ENCODE measurements at regions not wholly inside any gene's neighbourhood (a gene's known extent, or its start where the extent isn't known, plus 50 kb on each side); places are given as distances from the start of the nearest gene placed in this dataset.

DNA sequence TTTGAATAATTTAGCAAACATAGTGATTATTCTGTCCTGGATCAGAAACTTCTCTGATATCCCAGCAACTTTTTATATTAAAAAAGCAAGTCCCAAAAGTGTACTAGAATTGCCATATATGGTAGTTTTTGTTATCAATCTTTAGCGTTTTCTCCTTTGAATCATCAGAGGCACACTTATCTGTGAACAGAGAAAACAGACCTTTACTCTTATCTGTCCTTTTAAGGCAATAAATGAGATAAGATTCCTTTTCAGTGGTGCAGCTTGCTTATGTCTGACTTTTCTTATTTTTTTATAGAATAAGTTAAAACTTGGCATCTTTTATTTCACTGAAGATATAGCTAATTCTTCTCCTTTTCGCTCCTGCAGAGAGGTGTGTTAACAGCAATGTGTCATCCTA is 458.1 kb upstream of the PCDH10 start:
- WGBS (ENCODE audit: extremely low coverage, insufficient read length, low lambda C conversion rate), result no CpG with 5 or more reads among the region's 2 CpGs
- H2AK5ac ChIP-seq (ENCODE audit: insufficient read length, low read length), result no peak overlapping the region
- no peak overlapping the region for H3K56ac ChIP-seq (ENCODE audit: insufficient read length, low read depth, low read length)
- H2BK15ac ChIP-seq (ENCODE audit: low read depth, low read length), result no peak overlapping the region
- H3K4ac ChIP-seq (ENCODE audit: low read depth, low read length), result no peak overlapping the region
- no peak overlapping the region for H2BK20ac ChIP-seq (ENCODE audit: low read depth, low read length, poor library complexity, severe bottlenecking)
- no peaks in the 10 kb centered on the region for H3K79me1 ChIP-seq (ENCODE audit: insufficient read depth, low read depth, low read length, poor library complexity, severe bottlenecking)
- H3K23me2 ChIP-seq (ENCODE audit: insufficient read length, low read depth, low read length, poor library complexity, severe bottlenecking), result no peaks in the 10 kb centered on the region
- no peak overlapping the region for H3T11ph ChIP-seq (ENCODE audit: low read length)
- H4K20me1 ChIP-seq (ENCODE audit: control insufficient read depth, insufficient read depth, insufficient read length), result no peaks in the 10 kb centered on the region
- no peak overlapping the region for H3K23ac ChIP-seq (ENCODE audit: insufficient read length, low read depth, low read length)
- no peak overlapping the region for H4K91ac ChIP-seq (ENCODE audit: insufficient read length, low read depth, low read length)
- no peak overlapping the region for H3K27ac Mint-ChIP-seq
- TF ChIP-seq, protein P1, sequence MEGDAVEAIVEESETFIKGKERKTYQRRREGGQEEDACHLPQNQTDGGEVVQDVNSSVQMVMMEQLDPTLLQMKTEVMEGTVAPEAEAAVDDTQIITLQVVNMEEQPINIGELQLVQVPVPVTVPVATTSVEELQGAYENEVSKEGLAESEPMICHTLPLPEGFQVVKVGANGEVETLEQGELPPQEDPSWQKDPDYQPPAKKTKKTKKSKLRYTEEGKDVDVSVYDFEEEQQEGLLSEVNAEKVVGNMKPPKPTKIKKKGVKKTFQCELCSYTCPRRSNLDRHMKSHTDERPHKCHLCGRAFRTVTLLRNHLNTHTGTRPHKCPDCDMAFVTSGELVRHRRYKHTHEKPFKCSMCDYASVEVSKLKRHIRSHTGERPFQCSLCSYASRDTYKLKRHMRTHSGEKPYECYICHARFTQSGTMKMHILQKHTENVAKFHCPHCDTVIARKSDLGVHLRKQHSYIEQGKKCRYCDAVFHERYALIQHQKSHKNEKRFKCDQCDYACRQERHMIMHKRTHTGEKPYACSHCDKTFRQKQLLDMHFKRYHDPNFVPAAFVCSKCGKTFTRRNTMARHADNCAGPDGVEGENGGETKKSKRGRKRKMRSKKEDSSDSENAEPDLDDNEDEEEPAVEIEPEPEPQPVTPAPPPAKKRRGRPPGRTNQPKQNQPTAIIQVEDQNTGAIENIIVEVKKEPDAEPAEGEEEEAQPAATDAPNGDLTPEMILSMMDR (conservative IDR thresholded peaks at IDR 0.05), result no peak
- peaks cover 15 to 17% of the 10 kb centered on the region in 2 experiments; a peak in 4 of 5 replicates for H3K9me3 Mint-ChIP-seq
- H2BK5ac ChIP-seq (ENCODE audit: insufficient read length, low read length), result no peak overlapping the region
- H3K4me1 Mint-ChIP-seq, result no peaks in the 10 kb centered on the region
- no peak overlapping the region for H4K5ac ChIP-seq (ENCODE audit: insufficient read length, low read depth, low read length)
- DNase-seq, result no peak
- no peak overlapping the region for H3K4me3 Mint-ChIP-seq
- H4K8ac ChIP-seq (replicated peaks; ENCODE audit: insufficient read length, low read depth, low read length), result no peak overlapping the region
- no peak overlapping the region for H3K18ac ChIP-seq (ENCODE audit: insufficient read length, low read depth, low read length)
- H3K27me3 ChIP-seq (ENCODE audit: insufficient read depth, low read length), result no peaks in the 10 kb centered on the region
- peaks cover 0 to 18% (median 4%) of the 10 kb centered on the region in 3 experiments; a peak in 4 of 7 replicates for H3K36me3 Mint-ChIP-seq (ENCODE audit: insufficient read depth in 1 of 3, low read depth in 3 of 3)
- no peak overlapping the region for H3K14ac ChIP-seq (ENCODE audit: insufficient read depth, low read length)
- H3K27me3 Mint-ChIP-seq (ENCODE audit: low read depth), result no peaks in the 10 kb centered on the region
- H2BK12ac ChIP-seq (ENCODE audit: insufficient read length, low read depth, low read length), result no peak overlapping the region
- no peaks in the 10 kb centered on the region for H3K9me3 ChIP-seq (ENCODE audit: control insufficient read depth, low read depth, low read length)
- no peaks in the 10 kb centered on the region for H3K79me2 ChIP-seq (ENCODE audit: insufficient read depth, low read length)
- H3K9ac ChIP-seq (ENCODE audit: extremely low read depth, insufficient read length, low read length), result no peak overlapping the region
- no peak overlapping the region for H2BK120ac ChIP-seq (ENCODE audit: low read depth, low read length, poor library complexity, severe bottlenecking)
- no peak overlapping the region for H3K27ac ChIP-seq (ENCODE audit: insufficient read length, low read depth, low read length)
- H2AFZ ChIP-seq (ENCODE audit: low read length), result no peak overlapping the region
- no peak overlapping the region for H3K4me2 ChIP-seq (ENCODE audit: insufficient read depth, insufficient read length, low read length)
- H3K4me1 ChIP-seq (ENCODE audit: insufficient read depth, low read length), result no peaks in the 10 kb centered on the region
